GM18907 (cell line): ENCODE measurements at regions not wholly inside any gene's neighbourhood (a gene's known extent, or its start where the extent isn't known, plus 50 kb on each side); places are given as distances from the start of the nearest gene placed in this dataset.
"Not testable (repeated sequence)": the region's sequence is repeated elsewhere in the genome, so short reads cannot be mapped to it uniquely, and the experiment has no call there.

Source experiments
- ATAC-seq: cut with Tn5 transposase; IDR thresholded peaks from one replicate; pipeline ENCODE4 v1.9.1; 2021; ENCODE audit warnings: mild to moderate bottlenecking, moderate library complexity; ENCODE audit not compliant: unreplicated experiment

GRCh38 chr6:51203504-51203903 is 384.8 kb downstream of the TFAP2B start:
- ATAC-seq = no peak

DNA sequence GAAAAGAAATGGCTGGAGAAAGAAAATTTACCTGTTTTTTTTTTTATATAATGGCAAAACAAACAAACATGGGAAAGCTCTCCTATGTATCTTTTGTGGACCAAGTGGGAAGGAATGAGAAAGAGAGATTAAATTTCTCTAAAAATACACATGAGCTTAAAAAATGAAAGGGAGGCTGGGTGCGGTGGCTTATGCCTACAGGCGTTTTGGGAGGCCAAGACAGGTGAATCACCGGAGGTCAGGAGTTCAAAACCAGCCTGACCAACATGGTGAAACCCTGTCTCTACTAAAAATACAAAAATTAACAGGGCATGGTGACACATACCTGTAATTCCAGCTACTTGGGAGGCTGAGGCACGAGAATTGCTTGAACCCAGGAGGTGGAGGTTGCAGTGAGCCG is 388.0 kb downstream of the TFAP2B start:
- not testable (repeated sequence) for ATAC-seq

- no peak for ATAC-seq
Measured at GRCh38 chr6:51209651-51210050, 391.0 kb downstream of the TFAP2B start.

GRCh38 chr6:51213811-51214210 is 395.1 kb downstream of the TFAP2B start:
- ATAC-seq = no peak

DNA sequence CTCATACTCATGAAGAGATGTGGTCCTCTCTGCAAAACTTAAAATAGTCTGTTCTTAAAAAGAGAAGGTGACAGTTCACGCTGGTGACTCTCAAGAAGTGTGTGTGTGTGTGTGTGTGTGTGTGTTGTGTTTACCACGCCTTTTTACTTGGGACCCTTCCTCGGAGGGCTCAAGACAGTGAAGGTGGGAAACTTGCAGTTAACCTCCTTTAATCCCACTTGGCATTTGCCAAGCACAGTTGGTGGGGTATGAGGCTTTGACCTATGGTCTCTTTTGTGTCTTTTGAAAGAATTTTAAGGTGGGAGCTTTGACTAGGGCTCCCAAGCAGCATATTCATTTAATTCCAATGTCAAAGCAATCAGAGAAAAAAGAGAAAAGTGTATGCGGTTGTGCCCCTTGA is 395.8 kb downstream of the TFAP2B start:
- ATAC-seq = no peak

DNA sequence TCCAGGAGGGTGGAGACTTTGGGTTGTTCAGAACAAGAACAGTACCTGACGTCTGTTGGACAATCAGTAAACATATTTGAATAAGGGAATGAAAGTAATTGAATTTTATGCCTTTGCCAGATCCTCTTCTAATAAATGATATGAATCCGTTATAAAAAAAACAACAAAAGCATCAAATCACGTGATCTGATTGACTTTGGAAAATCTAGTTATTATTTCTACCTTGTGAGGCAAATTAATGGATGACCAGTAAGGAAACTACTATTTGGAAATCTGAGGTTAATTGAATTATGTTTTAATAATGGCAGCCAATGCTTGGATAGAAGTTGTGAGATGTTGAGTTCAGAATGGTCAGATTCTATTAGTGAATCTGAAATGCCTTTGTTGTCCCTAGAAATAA is 399.5 kb downstream of the TFAP2B start:
- ATAC-seq = no peak

- not testable (repeated sequence) for ATAC-seq
Measured at GRCh38 chr6:51224580-51225240, 406.0 kb downstream of the TFAP2B start.

DNA sequence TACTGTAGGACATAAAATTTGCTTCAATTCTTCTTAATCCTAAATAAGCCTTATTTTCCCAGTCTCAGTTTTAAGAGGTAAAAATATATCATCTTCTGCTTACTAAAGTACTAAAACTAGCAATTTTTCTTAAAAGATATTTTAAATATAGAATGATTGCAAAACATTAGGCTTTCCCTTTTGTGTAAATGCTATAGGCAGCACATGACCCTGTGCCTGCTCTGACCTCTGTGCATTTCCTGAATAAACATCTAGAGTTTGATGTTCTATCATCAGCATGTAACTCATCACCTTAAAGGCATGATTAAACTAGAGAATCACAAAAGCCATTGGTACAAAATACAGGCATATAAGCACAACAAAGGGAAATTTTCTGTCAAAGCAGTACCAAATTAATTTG is 422.7 kb downstream of the TFAP2B start:
- no peak for ATAC-seq

DNA sequence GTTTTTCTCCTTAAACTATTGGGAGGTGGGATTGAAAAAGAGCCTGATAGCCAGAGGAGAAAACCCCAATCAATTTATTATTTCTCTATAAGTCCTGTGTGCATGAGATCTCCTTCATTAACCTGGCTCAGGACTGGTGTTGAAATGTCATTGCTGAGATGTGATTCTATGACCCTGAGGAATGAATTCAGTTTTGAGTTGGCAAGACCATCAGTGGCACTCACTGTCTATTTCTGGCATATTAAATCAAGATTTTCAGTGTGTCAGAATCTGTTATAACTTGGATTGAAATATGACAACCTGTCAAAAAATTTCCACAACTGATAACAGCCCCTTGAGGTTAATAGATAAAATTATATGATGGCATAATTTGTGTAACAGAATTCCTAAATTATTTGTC is 431.1 kb downstream of the TFAP2B start:
- ATAC-seq = no peak

- ATAC-seq = no peak
Measured at GRCh38 chr6:51250317-51250716, 431.6 kb downstream of the TFAP2B start.

GRCh38 chr6:51257938-51258337 is 439.3 kb downstream of the TFAP2B start:
- no peak for ATAC-seq

- ATAC-seq = no peak
Measured at GRCh38 chr6:51260003-51260402, 441.3 kb downstream of the TFAP2B start.

DNA sequence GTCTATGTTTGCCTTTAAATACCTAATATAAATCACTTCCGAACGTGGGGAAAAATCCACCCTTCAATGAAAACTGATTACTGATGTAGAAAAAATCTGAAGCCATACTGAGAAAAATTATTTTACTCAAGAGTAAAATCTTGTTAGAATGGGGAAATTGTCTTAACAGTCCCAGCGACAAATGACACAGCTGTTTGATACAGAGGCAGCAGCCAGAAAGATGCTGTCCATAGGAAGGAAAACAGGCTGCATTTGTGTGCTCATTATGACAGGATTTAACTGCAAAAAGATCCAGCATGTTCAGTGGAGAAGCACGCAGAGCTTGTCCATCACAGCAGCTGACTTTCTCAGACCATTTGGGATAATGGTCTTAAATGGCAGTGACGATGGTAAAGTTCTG is 443.0 kb downstream of the TFAP2B start:
- ATAC-seq = no peak

DNA sequence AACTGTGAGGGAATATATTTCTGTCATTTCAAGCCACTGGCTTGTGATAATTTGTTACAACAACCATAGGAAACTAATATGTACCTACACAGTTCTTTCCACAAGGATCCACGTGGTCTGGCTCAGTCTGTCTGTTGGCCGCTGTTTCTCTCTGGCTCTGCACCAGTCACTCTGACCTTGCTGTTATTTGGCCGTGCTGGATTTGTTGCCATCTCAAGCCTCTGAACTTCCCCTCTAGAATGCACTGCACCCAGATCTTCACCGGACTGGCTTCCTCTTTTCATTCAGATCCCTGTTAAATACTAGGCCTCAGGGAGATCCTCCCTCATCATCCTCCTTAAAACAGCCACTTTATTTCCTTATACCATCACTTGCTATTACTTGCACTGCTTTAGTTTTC is 446.8 kb downstream of the TFAP2B start:
- ATAC-seq = no peak

DNA sequence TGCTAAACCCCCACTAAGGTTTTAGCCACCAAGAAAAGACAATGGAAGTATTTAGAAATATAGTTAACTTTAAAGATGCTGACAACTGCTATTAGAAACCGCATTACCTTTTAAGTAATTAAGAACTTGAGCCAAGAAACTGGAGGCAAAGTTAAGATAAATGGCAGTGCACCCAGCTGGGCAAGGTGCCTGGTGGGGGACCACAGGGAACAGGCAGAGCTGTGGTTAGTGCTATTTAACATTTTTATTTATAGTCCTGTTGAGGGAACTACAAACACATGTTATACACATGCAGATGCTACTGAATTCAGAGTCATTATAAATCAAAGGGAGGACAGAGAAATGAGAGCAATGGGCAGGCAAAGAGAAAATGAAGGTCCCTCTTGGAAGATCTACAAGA is 447.9 kb downstream of the TFAP2B start:
- ATAC-seq = no peak

GRCh38 chr6:51268666-51269065 is 450.0 kb downstream of the TFAP2B start:
- ATAC-seq = no peak

DNA sequence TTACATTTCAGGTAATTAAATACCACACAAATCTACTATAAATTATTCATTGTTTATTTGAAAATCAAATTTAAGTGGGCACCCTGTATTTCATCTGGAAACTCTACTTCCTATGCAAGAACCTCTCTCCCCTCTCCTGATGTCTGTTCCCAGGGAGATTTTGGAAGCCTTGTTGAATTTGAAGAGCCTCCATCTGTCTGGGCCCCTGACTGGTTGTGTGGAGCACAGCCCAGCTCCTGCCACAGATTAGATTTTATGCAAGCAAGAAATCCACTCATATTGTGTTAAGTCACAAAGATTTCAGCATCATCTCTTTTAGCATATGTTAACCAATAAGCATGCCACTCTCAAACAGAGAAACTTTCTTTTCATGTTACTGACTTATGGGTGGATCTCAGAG is 451.2 kb downstream of the TFAP2B start:
- ATAC-seq = no peak

DNA sequence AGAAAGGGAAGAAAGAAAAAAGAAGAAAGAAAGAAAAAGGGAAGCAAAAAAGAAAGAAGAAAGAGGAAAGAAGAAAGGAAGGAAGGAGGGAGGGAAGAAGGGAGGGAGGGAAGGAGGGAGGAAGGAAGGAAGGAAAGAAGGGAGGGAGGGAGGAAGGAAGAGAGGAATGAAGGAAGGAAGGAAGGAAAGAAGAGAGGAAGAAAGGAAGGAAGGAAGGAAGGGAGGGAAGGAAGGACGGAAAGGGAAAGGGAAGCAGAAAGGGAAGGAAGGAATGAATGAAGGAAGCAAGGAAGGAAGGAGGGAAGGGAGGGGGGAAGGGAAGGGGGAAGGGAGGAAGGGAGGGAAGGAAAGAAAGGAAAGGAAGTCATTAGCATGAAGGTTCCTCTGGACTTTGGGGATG is 452.9 kb downstream of the TFAP2B start:
- no peak for ATAC-seq

GRCh38 chr6:51273228-51273961 is 454.7 kb downstream of the TFAP2B start:
- no peak for ATAC-seq

DNA sequence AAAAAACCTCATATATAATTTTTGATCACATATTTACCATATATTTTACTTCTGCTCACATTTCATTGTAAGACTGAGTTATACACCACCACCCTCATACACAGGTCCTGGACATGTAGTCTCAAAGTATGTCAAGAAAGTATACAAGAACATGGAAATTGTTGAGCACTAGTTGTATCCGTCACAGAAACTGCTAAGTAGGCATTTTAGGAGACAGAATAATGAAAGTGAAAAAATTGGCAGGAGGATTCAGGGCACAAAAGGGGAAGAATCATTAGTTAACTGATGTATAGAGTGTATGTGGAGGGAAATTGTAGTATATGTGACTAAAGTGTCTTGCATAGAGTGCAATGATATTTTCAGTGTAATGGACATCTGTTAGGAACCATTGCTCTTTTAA is 458.8 kb downstream of the TFAP2B start:
- ATAC-seq = no peak

GRCh38 chr6:51282026-51282425 is 463.4 kb downstream of the TFAP2B start:
- ATAC-seq = no peak

DNA sequence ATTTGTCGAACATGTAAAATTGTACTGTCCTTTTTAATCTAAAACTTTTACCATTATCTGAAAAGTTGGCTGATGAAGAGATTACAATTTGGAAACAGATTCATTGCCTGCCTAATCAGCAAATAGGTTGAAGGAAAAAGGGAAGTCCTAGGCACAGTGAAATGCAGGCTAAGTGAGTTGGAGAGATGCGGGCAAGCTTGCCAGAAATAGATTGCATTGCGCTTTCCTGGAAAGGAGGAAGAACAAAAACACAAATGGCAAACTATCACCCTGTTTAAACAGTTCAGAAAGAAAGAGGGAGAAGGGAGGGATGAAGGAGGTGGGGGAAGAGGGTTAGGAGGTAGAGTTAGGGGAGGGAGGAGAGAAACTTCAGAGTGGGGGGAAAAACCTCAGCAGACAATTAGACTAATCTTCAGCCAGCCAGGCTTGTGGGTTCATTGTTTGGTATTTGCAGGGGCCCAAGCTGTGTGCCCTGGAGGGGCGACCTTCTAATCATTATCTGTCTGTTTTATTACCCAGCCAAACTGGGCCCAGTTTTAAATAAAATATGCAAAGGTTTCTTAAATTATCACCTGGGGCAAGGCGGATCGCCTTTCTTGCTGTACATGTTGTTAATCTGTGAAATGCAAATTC is 465.2 kb downstream of the TFAP2B start:
- ATAC-seq = no peak
